KMS-11 (cell line): ENCODE measurements at regions not wholly inside any gene's neighbourhood (a gene's known extent, or its start where the extent isn't known, plus 50 kb on each side); places are given as distances from the start of the nearest gene placed in this dataset.

ENCODE experiments used
- H2AFZ ChIP-seq: fragments of 200-600 bp; sonication (generic); 2 replicates; pipeline ENCODE4 v1.6.1; 2016; ENCODE audit warnings: antibody characterized with exemption, mixed run types, low read depth
- H3K27ac ChIP-seq: fragments of 200-600 bp; sonication (generic); 2 replicates; pipeline ENCODE4 v1.6.1; 2016; ENCODE audit warnings: mild to moderate bottlenecking, mixed run types
- H3K27me3 ChIP-seq: fragments of 200-600 bp; sonication (generic); 2 replicates; pipeline ENCODE4 v1.6.1; 2017; ENCODE audit warnings: mild to moderate bottlenecking, low read depth, mixed run types, moderate library complexity; ENCODE audit not compliant: insufficient read depth
- H3K36me3 ChIP-seq: fragments of 200-600 bp; sonication (generic); 2 replicates; pipeline ENCODE4 v1.6.1; 2017; ENCODE audit warnings: mild to moderate bottlenecking, mixed run types; ENCODE audit not compliant: insufficient read depth
- H3K4me1 ChIP-seq: fragments of 200-600 bp; sonication (generic); 2 replicates; pipeline ENCODE4 v1.6.1; 2016; ENCODE audit warnings: mild to moderate bottlenecking, low read depth, mixed run types; ENCODE audit not compliant: poor library complexity, severe bottlenecking
- H3K4me2 ChIP-seq: fragments of 200-600 bp; sonication (generic); 2 replicates; pipeline ENCODE4 v1.7.0; 2016; ENCODE audit warnings: mild to moderate bottlenecking, mixed run types
- H3K4me3 ChIP-seq: fragments of 200-600 bp; sonication (generic); IDR thresholded peaks from 2 replicates; pipeline ENCODE4 v1.6.1; 2017; ENCODE audit warnings: low read depth, low read length, mixed read lengths; ENCODE audit not compliant: insufficient read depth
- H3K79me2 ChIP-seq: fragments of 200-600 bp; sonication (generic); 2 replicates; pipeline ENCODE4 v1.6.1; 2016; ENCODE audit warnings: low read depth, mixed run types; ENCODE audit not compliant: insufficient read depth
- H3K9ac ChIP-seq: fragments of 200-600 bp; sonication (generic); 2 replicates; pipeline ENCODE4 v1.6.1; 2016; ENCODE audit warnings: mild to moderate bottlenecking, mixed run types
- H4K20me1 ChIP-seq: fragments of 200-600 bp; sonication (generic); 2 replicates; pipeline ENCODE4 v1.6.1; 2016; ENCODE audit warnings: mild to moderate bottlenecking, mixed run types; ENCODE audit not compliant: insufficient read depth
- TF ChIP-seq, protein P1 (sequence below): fragments of 200-600 bp; sonication (generic); conservative IDR thresholded peaks from 2 replicates; pipeline ENCODE4 v1.6.1; 2017; ENCODE audit warnings: low read depth, mild to moderate bottlenecking, antibody characterized with exemption, low read length, moderate library complexity, mixed read lengths

DNA sequence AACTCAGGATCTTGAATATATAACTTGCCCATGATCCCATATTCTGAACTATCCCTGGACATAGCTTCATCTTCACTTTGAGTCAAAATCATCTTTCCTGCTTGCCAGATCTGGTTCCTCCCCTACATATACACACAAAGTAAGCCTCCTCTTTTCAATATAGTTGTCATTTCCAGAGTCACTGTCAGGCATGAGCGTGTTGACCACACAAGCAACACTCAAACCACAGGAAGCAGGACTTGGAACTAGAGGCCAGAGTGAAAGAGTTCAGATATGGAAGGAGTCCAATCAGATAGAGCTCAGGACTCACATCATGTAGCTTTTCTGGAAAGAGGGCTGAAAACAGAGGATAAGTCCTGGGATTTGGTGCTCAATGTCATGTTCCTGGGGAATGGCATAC lies 1140.6 kb downstream of the BCL11B start:
- Histone ChIP-seq H3K79me2 (no peaks in the 10 kb centered on the region), H3K4me3 (no peak overlapping the region), H3K4me2 (no peak overlapping the region), H2AFZ (no peak overlapping the region), H3K36me3 (no peaks in the 10 kb centered on the region), H3K27ac (no peak overlapping the region), H3K9ac (no peak overlapping the region), H3K4me1 (no peaks in the 10 kb centered on the region), H3K27me3 (no peaks in the 10 kb centered on the region), H4K20me1 (no peaks in the 10 kb centered on the region)
- TF ChIP-seq, protein P1, sequence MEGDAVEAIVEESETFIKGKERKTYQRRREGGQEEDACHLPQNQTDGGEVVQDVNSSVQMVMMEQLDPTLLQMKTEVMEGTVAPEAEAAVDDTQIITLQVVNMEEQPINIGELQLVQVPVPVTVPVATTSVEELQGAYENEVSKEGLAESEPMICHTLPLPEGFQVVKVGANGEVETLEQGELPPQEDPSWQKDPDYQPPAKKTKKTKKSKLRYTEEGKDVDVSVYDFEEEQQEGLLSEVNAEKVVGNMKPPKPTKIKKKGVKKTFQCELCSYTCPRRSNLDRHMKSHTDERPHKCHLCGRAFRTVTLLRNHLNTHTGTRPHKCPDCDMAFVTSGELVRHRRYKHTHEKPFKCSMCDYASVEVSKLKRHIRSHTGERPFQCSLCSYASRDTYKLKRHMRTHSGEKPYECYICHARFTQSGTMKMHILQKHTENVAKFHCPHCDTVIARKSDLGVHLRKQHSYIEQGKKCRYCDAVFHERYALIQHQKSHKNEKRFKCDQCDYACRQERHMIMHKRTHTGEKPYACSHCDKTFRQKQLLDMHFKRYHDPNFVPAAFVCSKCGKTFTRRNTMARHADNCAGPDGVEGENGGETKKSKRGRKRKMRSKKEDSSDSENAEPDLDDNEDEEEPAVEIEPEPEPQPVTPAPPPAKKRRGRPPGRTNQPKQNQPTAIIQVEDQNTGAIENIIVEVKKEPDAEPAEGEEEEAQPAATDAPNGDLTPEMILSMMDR: no peak

DNA sequence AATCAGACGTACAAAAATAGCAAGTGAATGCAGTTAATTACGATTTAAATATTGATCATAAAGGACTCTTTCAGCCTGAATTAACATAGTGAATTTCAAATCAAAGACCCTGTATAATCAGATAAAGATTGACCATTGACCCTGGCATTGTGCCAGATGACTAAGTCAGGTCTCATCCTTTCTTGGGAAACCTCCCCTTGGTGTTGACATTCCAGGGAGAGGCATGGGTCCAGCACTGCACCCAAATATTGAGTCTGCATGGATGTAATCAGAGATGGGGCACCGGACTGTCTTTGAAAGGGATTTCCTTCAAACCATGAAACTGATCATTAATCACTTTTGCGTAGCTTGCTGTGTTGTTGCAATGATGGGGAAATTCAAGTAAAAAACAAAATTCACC lies 1138.2 kb downstream of the BCL11B start:
- H3K36me3 ChIP-seq: no peaks in the 10 kb centered on the region

DNA sequence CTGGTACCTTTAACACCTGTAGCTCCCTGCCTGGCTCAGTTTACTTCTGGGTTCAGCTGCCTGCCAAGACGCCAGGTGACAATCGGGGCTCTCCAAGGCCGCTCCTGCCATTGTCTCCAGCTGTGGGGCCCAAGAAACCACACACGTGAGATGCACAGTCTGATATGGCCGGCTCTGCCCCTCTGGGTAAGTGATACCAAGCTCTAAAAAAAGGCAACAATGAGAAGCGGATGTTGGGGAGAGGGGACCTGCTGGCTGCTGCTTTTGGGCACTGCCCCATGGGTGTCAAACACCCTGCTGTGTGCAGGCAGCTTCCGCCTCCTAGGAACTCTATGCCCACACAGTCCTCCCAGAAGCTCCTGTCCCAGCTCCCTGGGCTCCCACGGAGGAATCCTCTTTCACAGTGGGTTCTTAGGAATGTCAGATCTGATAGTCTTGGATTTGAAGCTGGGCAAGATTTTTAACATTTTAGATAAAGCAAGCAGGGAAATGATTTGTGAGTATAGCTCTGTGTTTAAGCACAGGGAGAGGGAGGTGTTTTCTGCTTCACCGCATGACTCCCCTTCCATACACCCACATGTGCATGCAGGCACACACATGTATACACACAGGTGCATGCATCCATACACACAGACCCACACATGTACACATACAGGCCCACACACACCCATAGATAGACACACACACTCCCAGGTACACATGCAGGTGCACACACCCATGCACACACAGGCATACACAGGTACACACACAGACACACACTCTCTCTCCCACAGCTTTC lies 1135.8 kb downstream of the BCL11B start:
- Histone ChIP-seq H3K27me3 (no peaks in the 10 kb centered on the region), H3K9ac (no peak overlapping the region), H4K20me1 (no peaks in the 10 kb centered on the region), H3K36me3 (no peaks in the 10 kb centered on the region), H2AFZ (no peak overlapping the region), H3K27ac (no peak overlapping the region), H3K4me3 (no peak overlapping the region), H3K79me2 (no peaks in the 10 kb centered on the region), H3K4me1 (peaks cover 30% of the 10 kb centered on the region), H3K4me2 (no peak overlapping the region)
- TF ChIP-seq, protein P1: no peak

More for the DNA sequence above, 1138.2 kb downstream of the BCL11B start:
- H3K9ac ChIP-seq: no peak overlapping the region
- no peak overlapping the region for H3K27ac ChIP-seq
- no peaks in the 10 kb centered on the region for H3K79me2 ChIP-seq
- no peak overlapping the region for H2AFZ ChIP-seq
- no peaks in the 10 kb centered on the region for H4K20me1 ChIP-seq
- no peak overlapping the region for H3K4me3 ChIP-seq
- TF ChIP-seq, protein P1: no peak
- peaks cover 7% of the 10 kb centered on the region for H3K4me1 ChIP-seq
- no peak overlapping the region for H3K4me2 ChIP-seq
- H3K27me3 ChIP-seq: no peaks in the 10 kb centered on the region

DNA sequence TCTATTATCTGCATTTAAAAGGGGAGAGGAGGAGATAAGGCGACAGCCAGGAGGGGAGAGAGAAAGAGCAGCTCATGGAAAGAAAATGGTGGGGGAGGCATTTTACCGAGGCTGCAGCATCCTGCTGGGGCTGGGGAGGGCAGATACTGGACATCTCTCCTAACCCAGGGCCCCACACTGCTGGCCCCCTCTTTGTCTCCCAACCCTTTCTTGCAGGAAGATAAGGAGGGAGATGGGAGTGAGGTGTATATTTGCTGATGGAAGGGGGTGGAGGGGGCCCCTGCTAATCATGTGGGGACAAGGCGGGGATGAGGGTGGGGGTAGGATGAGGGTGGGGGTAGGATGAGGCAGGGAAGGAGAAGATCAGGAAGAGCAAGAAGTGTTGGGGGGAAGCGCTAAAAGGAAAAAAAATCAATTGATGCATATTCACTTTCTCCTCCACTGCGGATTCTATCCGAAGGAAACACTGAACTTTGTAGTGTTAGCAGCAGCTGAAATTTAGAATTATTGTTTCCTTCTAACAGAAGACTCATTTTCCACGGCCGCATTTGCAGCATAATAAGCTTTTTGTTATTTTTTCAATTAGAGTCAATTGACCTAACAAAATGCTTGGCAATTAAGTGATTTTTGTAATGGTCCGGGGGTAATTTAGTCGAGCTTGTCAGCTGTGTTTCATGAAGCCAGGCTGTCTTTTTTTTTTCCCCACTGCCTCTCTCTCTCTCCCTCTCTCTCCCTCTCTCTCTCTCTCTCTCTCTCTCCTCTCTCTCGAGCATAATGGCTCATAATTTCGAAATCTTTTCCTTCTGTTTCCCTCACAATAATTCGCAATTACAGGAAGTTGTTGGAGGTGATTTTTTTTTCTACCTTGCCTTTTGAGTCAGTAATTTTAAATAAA lies 1134.6 kb downstream of the BCL11B start:
- no peak overlapping the region for H3K4me2 ChIP-seq
- TF ChIP-seq, protein P1: no peak
- no peak overlapping the region for H3K9ac ChIP-seq
- H3K27me3 ChIP-seq: no peaks in the 10 kb centered on the region
- H2AFZ ChIP-seq: no peak overlapping the region
- H3K4me3 ChIP-seq: no peak overlapping the region
- no peaks in the 10 kb centered on the region for H3K36me3 ChIP-seq
- H3K4me1 ChIP-seq: peaks cover 40% of the 10 kb centered on the region
- no peaks in the 10 kb centered on the region for H4K20me1 ChIP-seq
- no peaks in the 10 kb centered on the region for H3K79me2 ChIP-seq
- H3K27ac ChIP-seq: no peak overlapping the region
